Keratinocyte (primary cell): ENCODE measurements at regions not wholly inside any gene's neighbourhood (a gene's known extent, or its start where the extent isn't known, plus 50 kb on each side); places are given as distances from the start of the nearest gene placed in this dataset.

ENCODE experiments used
- DNase-seq: peaks from one replicate; pipeline ENCODE4 v3.0.0-alpha.2; 2011; ENCODE audit warnings: low read depth, missing footprints, low spot score
- FAIRE-seq: peaks from 2 replicates; lab custom pipeline; 2011; peaks lifted over from hg19 to GRCh38; lab: Jason Lieb, UNC
- H2AFZ ChIP-seq: 2 replicates; pipeline ENCODE4 v1.6.0; 2012; ENCODE audit warnings: low read length, control low read depth, inconsistent platforms; ENCODE audit not compliant: control insufficient read depth
- H3K27ac ChIP-seq: 2 replicates; pipeline ENCODE4 v1.5.1; 2011; ENCODE audit warnings: low read length; ENCODE audit not compliant: control insufficient read depth, insufficient read depth
- H3K27me3 ChIP-seq: 3 replicates; pipeline ENCODE4 v1.6.0; 2011; ENCODE audit warnings: low read length; ENCODE audit not compliant: control insufficient read depth, insufficient read depth; ENCODE audit errors: extremely low read depth
- H3K36me3 ChIP-seq, 2 experiments: 2 replicates in 1 of 2; 3 replicates in 1 of 2; pipeline ENCODE4 v1.5.1; 2011; ENCODE audit warnings: low read length in 2 of 2, mild to moderate bottlenecking in 1 of 2; ENCODE audit not compliant: control insufficient read depth in 2 of 2, insufficient read depth in 2 of 2; ENCODE audit errors: extremely low read depth in 1 of 2
- H3K4me1 ChIP-seq: 3 replicates; pipeline ENCODE4 v1.5.1; 2011; ENCODE audit warnings: low read length; ENCODE audit not compliant: control insufficient read depth, insufficient read depth; ENCODE audit errors: extremely low read depth
- H3K4me2 ChIP-seq: 3 replicates; pipeline ENCODE4 v1.6.0; 2011; ENCODE audit warnings: low read depth, low read length; ENCODE audit not compliant: control insufficient read depth, insufficient read depth; ENCODE audit errors: extremely low read depth
- H3K4me3 ChIP-seq, 3 experiments: fragments of 200-600 bp in 1 of 3; sonication (generic) in 1 of 3; 2 replicates in 2 of 3; 3 replicates in 1 of 3; pipeline ENCODE4 v1.5.1; 2011 to 2016; ENCODE audit warnings: low read length in 3 of 3, mild to moderate bottlenecking in 3 of 3, control low read depth in 2 of 3, inconsistent platforms in 1 of 3, low read depth in 1 of 3, mixed read lengths in 1 of 3, mixed run types in 1 of 3, moderate library complexity in 1 of 3; ENCODE audit not compliant: control insufficient read depth in 2 of 3, insufficient read depth in 2 of 3; ENCODE audit errors: extremely low read depth in 1 of 3
- H3K79me2 ChIP-seq: 2 replicates; pipeline ENCODE4 v1.6.0; 2012; ENCODE audit warnings: low read length; ENCODE audit not compliant: control insufficient read depth, insufficient read depth
- H3K9ac ChIP-seq: 3 replicates; pipeline ENCODE4 v1.6.0; 2011; ENCODE audit warnings: low read length; ENCODE audit not compliant: control insufficient read depth, insufficient read depth; ENCODE audit errors: extremely low read depth
- H3K9me1 ChIP-seq: 3 replicates; pipeline ENCODE4 v1.6.0; 2011; ENCODE audit warnings: low read length; ENCODE audit not compliant: control insufficient read depth, insufficient read depth; ENCODE audit errors: extremely low read depth
- H3K9me3 ChIP-seq: 2 replicates; pipeline ENCODE4 v1.5.1; 2012; ENCODE audit warnings: low read depth, low read length; ENCODE audit not compliant: control insufficient read depth
- H4K20me1 ChIP-seq: 3 replicates; pipeline ENCODE4 v1.6.0; 2011; ENCODE audit warnings: low read length; ENCODE audit not compliant: control insufficient read depth, insufficient read depth; ENCODE audit errors: extremely low read depth
- EZH2 ChIP-seq: IDR thresholded peaks from one replicate; pipeline ENCODE4 v1.6.1; 2012; ENCODE audit warnings: inconsistent platforms, mild to moderate bottlenecking, low read length, moderate library complexity
- dilution Hi-C: fragments of 300-500 bp; cut with MboI; formaldehyde crosslinking; loops from one replicate; pipeline ENCODE4 v1.7.0; 2020; ENCODE audit warnings: low sequenced_read_pairs; ENCODE audit not compliant: extremely low pct_ligation_motif_present
- TF ChIP-seq, protein P1 (sequence below), 3 experiments: IDR thresholded peaks in 1 of 3; conservative IDR thresholded peaks in 1 of 3; optimal IDR thresholded peaks in 1 of 3; 2 replicates in 2 of 3; 3 replicates in 1 of 3; pipeline versions ENCODE3 to v1.5.1; 2011; ENCODE audit warnings: low read length in 3 of 3, mild to moderate bottlenecking in 3 of 3, moderate library complexity in 2 of 3, control low read depth in 1 of 3, inconsistent platforms in 1 of 3; ENCODE audit not compliant: insufficient read depth in 2 of 3; ENCODE audit errors: extremely low read depth in 1 of 3

DNA sequence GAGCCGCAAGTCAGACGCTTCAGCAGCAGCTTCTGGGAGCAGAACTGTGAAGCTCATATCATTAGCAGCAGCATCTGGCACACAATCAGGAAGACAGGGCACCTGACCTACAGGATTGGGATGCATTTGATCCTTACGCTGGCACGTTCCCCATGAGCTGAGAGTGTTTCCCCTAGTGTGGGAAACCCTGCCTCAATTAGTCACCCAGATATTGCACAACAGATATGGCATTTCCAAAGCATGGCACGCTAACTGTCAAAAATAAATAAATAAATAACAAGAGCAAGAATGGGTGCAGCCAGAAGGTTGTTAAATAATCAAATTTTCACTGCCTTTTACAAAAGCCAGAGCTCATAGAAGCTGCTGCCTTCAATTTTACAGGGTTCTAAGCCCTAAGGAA is 189.6 kb upstream of the THBS1 start:
- Histone ChIP-seq H3K9me1 (no peaks in the 10 kb centered on the region), H2AFZ (no peak overlapping the region)

DNA sequence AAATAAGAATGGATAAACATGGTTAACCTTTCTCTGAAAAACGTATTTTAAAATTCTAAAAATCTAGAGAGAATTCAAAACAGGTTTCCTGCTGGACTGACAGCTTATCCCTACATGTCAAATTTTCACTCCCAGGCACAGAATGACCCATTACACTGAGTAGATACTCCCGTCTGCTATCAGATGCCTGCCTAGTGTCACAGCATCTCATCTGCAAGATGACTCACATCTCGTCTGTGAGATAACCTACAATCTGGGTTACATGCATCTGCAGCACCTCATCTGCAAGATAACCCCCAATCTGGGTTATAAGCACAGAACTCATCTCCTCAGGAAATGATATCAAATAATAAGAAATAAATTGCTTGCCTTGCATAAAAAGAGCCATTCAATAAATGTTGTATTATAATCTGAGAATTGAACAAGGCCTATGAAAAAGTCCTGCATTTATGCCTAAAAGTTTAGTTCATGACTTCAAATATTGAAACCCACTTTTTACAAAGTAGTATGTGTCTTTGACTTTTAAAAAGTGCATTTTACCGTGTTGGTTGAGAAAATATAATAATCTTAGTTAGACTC is 188.3 kb upstream of the THBS1 start:
- Histone ChIP-seq H2AFZ (no peak overlapping the region), H3K27me3 (no peaks in the 10 kb centered on the region), H3K9ac (no peak overlapping the region), H3K79me2 (no peaks in the 10 kb centered on the region), H3K27ac (peak overlapping the region; percentile 8), H4K20me1 (no peaks in the 10 kb centered on the region), H3K4me1 (peaks cover 36% of the 10 kb centered on the region), H3K4me3 (no peak overlapping the region), H3K4me2 (no peak overlapping the region), H3K36me3 (no peaks in the 10 kb centered on the region), H3K9me1 (no peaks in the 10 kb centered on the region), H3K9me3 (no peaks in the 10 kb centered on the region)
- TF ChIP-seq, protein P1, sequence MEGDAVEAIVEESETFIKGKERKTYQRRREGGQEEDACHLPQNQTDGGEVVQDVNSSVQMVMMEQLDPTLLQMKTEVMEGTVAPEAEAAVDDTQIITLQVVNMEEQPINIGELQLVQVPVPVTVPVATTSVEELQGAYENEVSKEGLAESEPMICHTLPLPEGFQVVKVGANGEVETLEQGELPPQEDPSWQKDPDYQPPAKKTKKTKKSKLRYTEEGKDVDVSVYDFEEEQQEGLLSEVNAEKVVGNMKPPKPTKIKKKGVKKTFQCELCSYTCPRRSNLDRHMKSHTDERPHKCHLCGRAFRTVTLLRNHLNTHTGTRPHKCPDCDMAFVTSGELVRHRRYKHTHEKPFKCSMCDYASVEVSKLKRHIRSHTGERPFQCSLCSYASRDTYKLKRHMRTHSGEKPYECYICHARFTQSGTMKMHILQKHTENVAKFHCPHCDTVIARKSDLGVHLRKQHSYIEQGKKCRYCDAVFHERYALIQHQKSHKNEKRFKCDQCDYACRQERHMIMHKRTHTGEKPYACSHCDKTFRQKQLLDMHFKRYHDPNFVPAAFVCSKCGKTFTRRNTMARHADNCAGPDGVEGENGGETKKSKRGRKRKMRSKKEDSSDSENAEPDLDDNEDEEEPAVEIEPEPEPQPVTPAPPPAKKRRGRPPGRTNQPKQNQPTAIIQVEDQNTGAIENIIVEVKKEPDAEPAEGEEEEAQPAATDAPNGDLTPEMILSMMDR (optimal IDR thresholded peaks at IDR 0.05 in 1 of 3, IDR thresholded peaks at IDR 0.05 in 1 of 3, conservative IDR thresholded peaks at IDR 0.05 in 1 of 3; ENCODE audit: extremely low read depth in 1 of 3, insufficient read depth in 2 of 3, low read length in 3 of 3): no peak
- no peak for TF ChIP-seq EZH2
- dilution Hi-C loops: no loop called here
- FAIRE-seq: peak; percentile 74
- no peak for DNase-seq

More for the DNA sequence above, 189.6 kb upstream of the THBS1 start:
- DNase-seq (no peak), FAIRE-seq (peak; percentile 87)
- peak overlapping the region; percentile 48 for H3K27ac ChIP-seq
- no peaks in the 10 kb centered on the region for H3K9me3 ChIP-seq
- no peak overlapping the region for H3K9ac ChIP-seq
- H3K36me3 ChIP-seq: no peaks in the 10 kb centered on the region
- no peaks in the 10 kb centered on the region for H3K79me2 ChIP-seq
- no peak overlapping the region for H3K4me3 ChIP-seq
- dilution Hi-C loops: no loop called here
- TF ChIP-seq, protein P1 (optimal IDR thresholded peaks at IDR 0.05 in 1 of 3, IDR thresholded peaks at IDR 0.05 in 1 of 3, conservative IDR thresholded peaks at IDR 0.05 in 1 of 3; ENCODE audit: extremely low read depth in 1 of 3, insufficient read depth in 2 of 3, low read length in 3 of 3): no peak
- no peak for TF ChIP-seq EZH2
- peak overlapping the region; percentile 45 for H3K4me2 ChIP-seq
- peaks cover 36% of the 10 kb centered on the region for H3K4me1 ChIP-seq
- no peaks in the 10 kb centered on the region for H3K27me3 ChIP-seq
- H4K20me1 ChIP-seq: no peaks in the 10 kb centered on the region
